Gastrocnemius medialis (tissue), 4 donors: ENCODE measurements at regions not wholly inside any gene's neighbourhood (a gene's known extent, or its start where the extent isn't known, plus 50 kb on each side); places are given as distances from the start of the nearest gene placed in this dataset.
"Not testable (repeated sequence)": the region's sequence is repeated elsewhere in the genome, so short reads cannot be mapped to it uniquely, and the experiment has no call there.

Experiments used
- POLR2A ChIP-seq, 2 donors: fragments of 450-650 bp; IDR thresholded peaks; one replicate each; pipeline ENCODE4 v1.6.1; 2017; ENCODE audit warnings: antibody characterized with exemption in 2 of 2, mild to moderate bottlenecking in 2 of 2, moderate library complexity in 2 of 2
- TF ChIP-seq, protein P1 (sequence below), 5 experiments: fragments of 450-650 bp in 3 of 5; fragments of 200-600 bp in 2 of 5; sonication (generic) in 2 of 5; IDR thresholded peaks in 4 of 5; conservative IDR thresholded peaks in 1 of 5; 1 replicate in 4 of 5; 2 replicates in 1 of 5; pipeline ENCODE4 v1.5.1; 2016 to 2019; ENCODE audit warnings: antibody characterized with exemption in 5 of 5, mild to moderate bottlenecking in 3 of 5, moderate library complexity in 3 of 5

DNA sequence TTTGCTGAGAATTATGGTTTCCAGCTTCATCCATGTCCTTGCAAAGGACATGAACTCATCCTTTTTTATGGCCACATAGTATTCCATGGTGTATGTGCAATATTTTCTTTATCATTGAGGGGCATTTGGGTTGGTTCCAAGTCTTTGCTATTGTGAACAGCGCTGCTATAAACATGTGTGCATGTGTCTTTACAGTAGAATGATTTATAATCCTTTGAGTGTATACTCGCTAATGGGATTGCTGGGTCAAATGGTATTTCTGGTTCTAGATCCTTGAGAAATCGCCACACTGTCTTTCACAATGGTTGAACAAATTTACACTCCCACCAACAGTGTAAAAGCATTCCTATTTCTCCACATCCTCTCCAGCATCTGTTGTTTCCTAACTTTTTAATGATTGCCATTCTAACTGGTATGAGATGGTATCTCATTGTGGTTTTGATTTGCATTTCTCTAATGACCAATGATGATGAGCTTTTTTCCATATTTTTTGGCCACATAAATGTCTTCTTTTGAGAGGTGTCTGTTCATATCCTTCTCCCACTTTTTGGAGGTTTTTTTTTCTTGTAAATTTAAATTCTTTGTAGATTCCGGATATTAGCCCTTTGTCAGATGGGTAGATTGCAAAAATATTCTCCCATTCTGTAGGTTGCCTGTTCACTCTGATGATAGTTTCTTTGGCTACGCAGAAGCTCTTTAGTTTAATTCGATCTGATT is 180.1 kb downstream of the PLPPR4 start:
- TF ChIP-seq, protein P1, sequence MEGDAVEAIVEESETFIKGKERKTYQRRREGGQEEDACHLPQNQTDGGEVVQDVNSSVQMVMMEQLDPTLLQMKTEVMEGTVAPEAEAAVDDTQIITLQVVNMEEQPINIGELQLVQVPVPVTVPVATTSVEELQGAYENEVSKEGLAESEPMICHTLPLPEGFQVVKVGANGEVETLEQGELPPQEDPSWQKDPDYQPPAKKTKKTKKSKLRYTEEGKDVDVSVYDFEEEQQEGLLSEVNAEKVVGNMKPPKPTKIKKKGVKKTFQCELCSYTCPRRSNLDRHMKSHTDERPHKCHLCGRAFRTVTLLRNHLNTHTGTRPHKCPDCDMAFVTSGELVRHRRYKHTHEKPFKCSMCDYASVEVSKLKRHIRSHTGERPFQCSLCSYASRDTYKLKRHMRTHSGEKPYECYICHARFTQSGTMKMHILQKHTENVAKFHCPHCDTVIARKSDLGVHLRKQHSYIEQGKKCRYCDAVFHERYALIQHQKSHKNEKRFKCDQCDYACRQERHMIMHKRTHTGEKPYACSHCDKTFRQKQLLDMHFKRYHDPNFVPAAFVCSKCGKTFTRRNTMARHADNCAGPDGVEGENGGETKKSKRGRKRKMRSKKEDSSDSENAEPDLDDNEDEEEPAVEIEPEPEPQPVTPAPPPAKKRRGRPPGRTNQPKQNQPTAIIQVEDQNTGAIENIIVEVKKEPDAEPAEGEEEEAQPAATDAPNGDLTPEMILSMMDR (IDR thresholded peaks at IDR 0.05 in 4 of 5, conservative IDR thresholded peaks at IDR 0.05 in 1 of 5) = not testable (repeated sequence)
- not testable (repeated sequence) for TF ChIP-seq POLR2A (IDR thresholded peaks at IDR 0.05)
